OCI-LY1 (cell line): ENCODE measurements at regions not wholly inside any gene's neighbourhood (a gene's known extent, or its start where the extent isn't known, plus 50 kb on each side); places are given as distances from the start of the nearest gene placed in this dataset.

ENCODE experiments used
- H2AFZ ChIP-seq: fragments of 200-600 bp; sonication (generic), shearing (Covaris generic); 2 replicates; pipeline ENCODE4 v1.6.0; 2014; ENCODE audit warnings: antibody characterized with exemption, mild to moderate bottlenecking, low read length
- H3F3A ChIP-seq: fragments of 200-600 bp; sonication (generic), shearing (Covaris generic); 2 replicates; pipeline ENCODE4 v1.6.0; 2014; ENCODE audit warnings: mild to moderate bottlenecking, antibody characterized with exemption, low read length, moderate library complexity; ENCODE audit not compliant: insufficient read depth
- H3K27ac ChIP-seq: fragments of 200-600 bp; sonication (generic); 2 replicates; pipeline ENCODE4 v1.5.1; 2014; ENCODE audit warnings: low read length, mixed run types, mild to moderate bottlenecking, low read depth; ENCODE audit not compliant: poor library complexity, severe bottlenecking
- H3K27me3 ChIP-seq: fragments of 200-600 bp; sonication (generic); 2 replicates; pipeline ENCODE4 v1.6.0; 2014; ENCODE audit warnings: antibody characterized with exemption, mild to moderate bottlenecking, low read length, moderate library complexity; ENCODE audit not compliant: insufficient read depth
- H3K36me3 ChIP-seq: fragments of 200-600 bp; sonication (generic); 2 replicates; pipeline ENCODE4 v1.6.1; 2014; ENCODE audit warnings: mild to moderate bottlenecking, antibody characterized with exemption, low read length, moderate library complexity, mixed read lengths; ENCODE audit not compliant: insufficient read depth
- H3K4me1 ChIP-seq: fragments of 200-600 bp; sonication (generic); 2 replicates; pipeline ENCODE4 v1.5.1; 2014; ENCODE audit warnings: mild to moderate bottlenecking, low read length, moderate library complexity; ENCODE audit not compliant: insufficient read depth, severe bottlenecking
- H3K4me2 ChIP-seq: fragments of 200-600 bp; sonication (generic), shearing (Covaris generic); 2 replicates; pipeline ENCODE4 v1.6.1; 2014; ENCODE audit warnings: low read length
- H3K4me3 ChIP-seq: fragments of 200-600 bp; sonication (generic); 2 replicates; pipeline ENCODE4 v1.5.1; 2014; ENCODE audit warnings: low read length, low read depth, mild to moderate bottlenecking, mixed read lengths; ENCODE audit not compliant: poor library complexity, severe bottlenecking
- H3K79me2 ChIP-seq: fragments of 200-600 bp; shearing (Covaris generic); 2 replicates; pipeline ENCODE4 v1.6.1; 2016; ENCODE audit warnings: mixed run types, low read length, mixed read lengths; ENCODE audit not compliant: insufficient read depth
- H3K9ac ChIP-seq: fragments of 200-600 bp; sonication (generic), shearing (Covaris generic); 2 replicates; pipeline ENCODE4 v1.6.1; 2014; ENCODE audit warnings: mild to moderate bottlenecking, low read length, mixed read lengths
- H3K9me2 ChIP-seq: fragments of 200-600 bp; sonication (generic), shearing (Covaris generic); 2 replicates; pipeline ENCODE4 v1.6.1; 2014; ENCODE audit warnings: low read depth, mild to moderate bottlenecking, low read length, mixed read lengths
- H3K9me3 ChIP-seq: fragments of 200-600 bp; shearing (Covaris generic); 2 replicates; pipeline ENCODE4 v1.6.1; 2014; ENCODE audit warnings: low read length, mixed read lengths
- H4K20me1 ChIP-seq: fragments of 200-600 bp; sonication (generic), shearing (Covaris generic); 2 replicates; pipeline ENCODE4 v1.6.0; 2016; ENCODE audit warnings: mild to moderate bottlenecking, low read length; ENCODE audit not compliant: insufficient read depth
- EZH2 ChIP-seq: fragments of 200-600 bp; sonication (generic), shearing (Covaris generic); IDR thresholded peaks from 2 replicates; pipeline ENCODE4 v1.8.0; 2017; ENCODE audit warnings: borderline replicate concordance, mixed run types, mild to moderate bottlenecking, antibody characterized with exemption, low read length, moderate library complexity, mixed read lengths
- TF ChIP-seq, protein P1 (sequence below): fragments of 200-600 bp; sonication (generic), shearing (Covaris generic); IDR thresholded peaks from 2 replicates; pipeline ENCODE4 v1.5.1; 2017; ENCODE audit warnings: mild to moderate bottlenecking, antibody characterized with exemption, low read length, moderate library complexity, mixed read lengths

DNA sequence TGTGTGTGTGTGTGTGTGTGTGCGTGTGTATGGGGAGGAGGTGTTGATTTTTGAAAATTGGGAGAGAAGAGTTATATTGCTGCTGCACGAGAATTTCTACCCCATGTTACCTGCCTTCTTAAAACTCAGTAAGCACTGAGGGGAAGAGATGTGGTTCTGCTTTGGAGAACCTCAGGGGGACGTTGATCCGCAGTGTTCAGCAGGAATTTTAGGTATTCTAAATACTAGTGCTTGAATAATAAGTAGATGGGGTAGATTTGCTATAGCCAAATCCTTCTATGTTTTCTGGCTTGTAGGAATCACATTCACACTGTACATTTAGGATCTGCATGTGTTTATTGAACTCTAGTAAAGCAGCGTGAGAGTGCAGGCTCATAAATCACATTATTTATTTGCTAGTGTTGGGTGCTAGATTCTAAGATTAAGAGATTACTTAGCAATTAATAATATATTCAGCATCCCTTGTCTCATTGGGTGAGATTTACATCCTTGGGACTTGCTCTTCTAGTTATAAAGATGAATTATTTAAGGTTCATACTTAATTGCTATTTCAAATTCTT lies 268.1 kb downstream of the MFSD1 start:
- Histone ChIP-seq H2AFZ (no peak overlapping the region), H4K20me1 (no peaks in the 10 kb centered on the region), H3K79me2 (no peaks in the 10 kb centered on the region), H3K4me2 (no peak overlapping the region), H3F3A (no peaks in the 10 kb centered on the region), H3K9me2 (no peaks in the 10 kb centered on the region), H3K27ac (no peak overlapping the region), H3K27me3 (no peaks in the 10 kb centered on the region), H3K4me3 (no peak overlapping the region), H3K36me3 (no peaks in the 10 kb centered on the region), H3K9me3 (no peaks in the 10 kb centered on the region), H3K9ac (no peak overlapping the region), H3K4me1 (no peaks in the 10 kb centered on the region)
- TF ChIP-seq EZH2 = no peak
- TF ChIP-seq, protein P1, sequence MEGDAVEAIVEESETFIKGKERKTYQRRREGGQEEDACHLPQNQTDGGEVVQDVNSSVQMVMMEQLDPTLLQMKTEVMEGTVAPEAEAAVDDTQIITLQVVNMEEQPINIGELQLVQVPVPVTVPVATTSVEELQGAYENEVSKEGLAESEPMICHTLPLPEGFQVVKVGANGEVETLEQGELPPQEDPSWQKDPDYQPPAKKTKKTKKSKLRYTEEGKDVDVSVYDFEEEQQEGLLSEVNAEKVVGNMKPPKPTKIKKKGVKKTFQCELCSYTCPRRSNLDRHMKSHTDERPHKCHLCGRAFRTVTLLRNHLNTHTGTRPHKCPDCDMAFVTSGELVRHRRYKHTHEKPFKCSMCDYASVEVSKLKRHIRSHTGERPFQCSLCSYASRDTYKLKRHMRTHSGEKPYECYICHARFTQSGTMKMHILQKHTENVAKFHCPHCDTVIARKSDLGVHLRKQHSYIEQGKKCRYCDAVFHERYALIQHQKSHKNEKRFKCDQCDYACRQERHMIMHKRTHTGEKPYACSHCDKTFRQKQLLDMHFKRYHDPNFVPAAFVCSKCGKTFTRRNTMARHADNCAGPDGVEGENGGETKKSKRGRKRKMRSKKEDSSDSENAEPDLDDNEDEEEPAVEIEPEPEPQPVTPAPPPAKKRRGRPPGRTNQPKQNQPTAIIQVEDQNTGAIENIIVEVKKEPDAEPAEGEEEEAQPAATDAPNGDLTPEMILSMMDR = no peak

DNA sequence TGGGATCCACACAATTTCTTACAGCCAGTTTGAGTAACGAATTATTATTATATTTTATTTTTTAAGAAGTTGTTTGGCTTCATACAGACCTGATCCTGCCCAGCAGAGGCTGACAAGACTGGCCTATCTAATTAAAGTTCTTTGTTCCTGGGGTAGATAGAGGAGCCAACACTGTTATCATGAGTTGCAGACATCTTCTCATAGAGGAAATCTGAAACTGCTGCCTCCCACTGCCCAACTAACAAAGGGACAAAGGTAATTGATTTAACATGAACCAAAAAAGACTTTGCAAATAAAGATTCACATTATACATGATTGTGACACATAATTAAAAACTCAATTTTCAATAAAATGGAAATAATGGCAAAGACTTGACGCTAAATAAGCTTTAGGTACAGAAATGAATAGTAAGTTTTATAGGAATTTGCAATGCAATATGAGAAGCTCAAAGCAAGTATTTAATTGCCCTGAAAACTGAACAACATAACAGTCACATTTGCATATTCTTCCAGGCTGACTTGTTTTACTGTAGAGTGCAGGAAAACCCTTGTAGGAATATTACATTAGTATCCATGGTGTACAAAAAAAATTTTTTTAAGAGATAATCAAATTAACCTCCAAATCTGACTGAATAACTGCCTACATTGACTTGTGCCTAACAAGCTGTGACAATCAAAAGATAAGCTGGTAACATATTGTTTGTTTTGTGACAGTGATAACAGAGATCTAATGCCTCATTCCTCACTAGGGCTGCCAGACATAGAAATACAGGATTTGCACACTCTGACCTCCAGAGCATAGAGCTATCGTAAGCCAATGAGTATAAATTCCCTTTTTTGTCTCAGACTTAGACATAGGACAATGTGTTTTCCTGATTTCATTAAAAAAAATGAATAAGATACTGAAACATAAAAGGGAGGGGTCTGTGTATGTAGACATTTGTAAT lies 273.2 kb downstream of the MFSD1 start:
- Histone ChIP-seq H3K9me3 (no peaks in the 10 kb centered on the region), H3K4me1 (no peaks in the 10 kb centered on the region), H3K9ac (no peak overlapping the region), H3K4me2 (no peak overlapping the region), H3K36me3 (no peaks in the 10 kb centered on the region), H2AFZ (no peak overlapping the region), H3K4me3 (no peak overlapping the region), H3K27me3 (no peaks in the 10 kb centered on the region), H3K9me2 (no peaks in the 10 kb centered on the region), H3K27ac (no peak overlapping the region), H3F3A (no peaks in the 10 kb centered on the region), H3K79me2 (no peaks in the 10 kb centered on the region), H4K20me1 (no peaks in the 10 kb centered on the region)
- TF ChIP-seq, protein P1 = no peak
- TF ChIP-seq EZH2 = no peak

DNA sequence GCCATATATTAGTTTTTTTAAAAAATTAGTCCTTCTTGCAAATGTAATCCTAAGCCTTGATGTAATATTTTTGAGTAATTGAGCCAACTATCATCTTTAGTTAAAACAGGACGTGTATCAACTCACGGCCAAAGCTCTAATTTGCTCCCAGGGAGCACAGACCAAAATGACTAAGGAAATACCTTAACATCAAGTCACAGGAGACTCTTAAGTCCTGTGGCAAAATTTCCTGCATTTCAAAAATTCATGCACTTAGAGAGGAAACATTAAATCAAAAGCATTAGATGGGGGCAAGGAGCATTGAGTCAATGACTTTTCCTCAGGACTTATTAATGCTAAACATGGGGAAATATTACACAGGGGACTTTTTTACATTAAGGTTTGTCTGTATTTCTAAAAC lies 276.0 kb downstream of the MFSD1 start:
- Histone ChIP-seq H3K9me2 (no peaks in the 10 kb centered on the region), H3F3A (no peaks in the 10 kb centered on the region), H3K4me3 (no peak overlapping the region), H3K9ac (no peak overlapping the region), H4K20me1 (no peaks in the 10 kb centered on the region), H3K27me3 (no peaks in the 10 kb centered on the region), H3K9me3 (no peaks in the 10 kb centered on the region), H3K27ac (no peak overlapping the region), H2AFZ (no peak overlapping the region), H3K4me1 (no peaks in the 10 kb centered on the region), H3K36me3 (no peaks in the 10 kb centered on the region), H3K4me2 (no peak overlapping the region), H3K79me2 (no peaks in the 10 kb centered on the region)
- TF ChIP-seq, protein P1 = no peak
- TF ChIP-seq EZH2 = no peak
